ENCODE measurements at regions not wholly inside any gene's neighbourhood (a gene's known extent, or its start where the extent isn't known, plus 50 kb on each side); places are given as distances from the start of the nearest gene placed in this dataset.

- no peak for DNase-seq (ENCODE audit: low read depth)
- no peak for TF ChIP-seq CTCF (conservative IDR thresholded peaks at IDR 0.05; ENCODE audit: control insufficient read depth, insufficient read depth, low read depth, low read length)
- H3K4me3 ChIP-seq (ENCODE audit: control insufficient read depth, low read depth, low read length): no peak overlapping the region
Observed at GRCh38 chr2:203649176-203649814, 57.1 kb upstream of the CD28 start.

GRCh38 chr2:203650860-203651613 is 55.4 kb upstream of the CD28 start:
- no peak overlapping the region for H3K4me3 ChIP-seq (ENCODE audit: control insufficient read depth, low read depth, low read length)
- DNase-seq (ENCODE audit: low read depth): peak; percentile 73
- TF ChIP-seq CTCF (conservative IDR thresholded peaks at IDR 0.05; ENCODE audit: control insufficient read depth, insufficient read depth, low read depth, low read length): peak; percentile 37

GRCh38 chr2:203651621-203652020 is 54.8 kb upstream of the CD28 start:
- TF ChIP-seq CTCF (conservative IDR thresholded peaks at IDR 0.05; ENCODE audit: control insufficient read depth, insufficient read depth, low read depth, low read length): no peak
- H3K4me3 ChIP-seq (ENCODE audit: control insufficient read depth, low read depth, low read length): no peak overlapping the region
- no peak for DNase-seq (ENCODE audit: low read depth)

GRCh38 chr2:203654826-203655225 is 51.6 kb upstream of the CD28 start:
- no peak overlapping the region for H3K4me3 ChIP-seq (ENCODE audit: control insufficient read depth, low read depth, low read length)
- TF ChIP-seq CTCF (conservative IDR thresholded peaks at IDR 0.05; ENCODE audit: control insufficient read depth, insufficient read depth, low read depth, low read length): no peak
- DNase-seq (ENCODE audit: low read depth): no peak

- DNase-seq (ENCODE audit: low read depth): peak; percentile 49
- no peak overlapping the region for H3K4me3 ChIP-seq (ENCODE audit: control insufficient read depth, low read depth, low read length)
- no peak for TF ChIP-seq CTCF (conservative IDR thresholded peaks at IDR 0.05; ENCODE audit: control insufficient read depth, insufficient read depth, low read depth, low read length)
Observed at GRCh38 chr2:203656522-203657287, 49.7 kb upstream of the CD28 start.

Measured in fibroblast of mammary gland (primary cell).